NK-92 treated with Interleukin-12 subunit alpha and Interleukin-12 subunit beta, amount 100 ng/mL, for 24 hours (cell line): ENCODE measurements at regions not wholly inside any gene's neighbourhood (a gene's known extent, or its start where the extent isn't known, plus 50 kb on each side); places are given as distances from the start of the nearest gene placed in this dataset.

Experiments
- DNase-seq: peaks from one replicate; lab custom pipeline; 2025; lab: John Stamatoyannopoulos, UW

DNA sequence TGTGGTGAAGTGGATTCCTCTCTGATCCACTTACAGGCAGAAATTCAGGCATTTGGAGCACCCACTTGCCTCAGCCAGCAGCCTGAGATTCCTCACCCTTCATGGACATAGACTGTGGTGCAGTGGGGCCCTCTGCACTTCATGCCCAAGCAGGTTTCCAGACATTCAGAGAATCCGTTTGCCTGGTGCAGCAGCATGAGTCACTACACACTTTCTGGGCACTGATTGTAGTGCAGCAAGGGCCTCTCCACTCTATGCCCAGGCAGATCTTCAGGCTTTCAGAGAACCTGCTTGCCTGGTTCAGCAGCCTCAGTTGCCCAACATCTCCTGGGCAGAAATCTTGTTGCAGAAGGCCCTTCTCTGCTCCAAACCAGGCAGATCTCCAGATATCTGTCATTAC is 920.9 kb downstream of the SLITRK5 start:
- DNase-seq = no peak

DNA sequence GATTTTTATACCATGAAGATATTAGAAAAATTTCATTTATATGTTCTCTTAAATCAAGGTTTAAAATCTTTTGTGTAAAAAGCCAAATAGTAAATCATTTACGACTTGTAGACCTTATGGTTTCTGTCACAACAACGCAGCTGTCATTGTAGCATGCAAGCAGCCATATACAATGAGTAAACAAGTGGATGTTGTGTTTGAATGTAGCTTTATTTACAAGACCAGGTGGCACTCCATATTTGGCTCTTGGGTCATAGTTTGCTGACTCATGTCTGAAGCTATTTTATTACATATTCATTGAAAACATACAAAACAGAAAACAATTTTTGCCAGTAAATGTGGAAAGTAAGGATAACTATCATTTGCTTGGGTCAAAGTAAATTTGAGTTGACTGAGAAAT is 930.8 kb downstream of the SLITRK5 start:
- no peak for DNase-seq

DNA sequence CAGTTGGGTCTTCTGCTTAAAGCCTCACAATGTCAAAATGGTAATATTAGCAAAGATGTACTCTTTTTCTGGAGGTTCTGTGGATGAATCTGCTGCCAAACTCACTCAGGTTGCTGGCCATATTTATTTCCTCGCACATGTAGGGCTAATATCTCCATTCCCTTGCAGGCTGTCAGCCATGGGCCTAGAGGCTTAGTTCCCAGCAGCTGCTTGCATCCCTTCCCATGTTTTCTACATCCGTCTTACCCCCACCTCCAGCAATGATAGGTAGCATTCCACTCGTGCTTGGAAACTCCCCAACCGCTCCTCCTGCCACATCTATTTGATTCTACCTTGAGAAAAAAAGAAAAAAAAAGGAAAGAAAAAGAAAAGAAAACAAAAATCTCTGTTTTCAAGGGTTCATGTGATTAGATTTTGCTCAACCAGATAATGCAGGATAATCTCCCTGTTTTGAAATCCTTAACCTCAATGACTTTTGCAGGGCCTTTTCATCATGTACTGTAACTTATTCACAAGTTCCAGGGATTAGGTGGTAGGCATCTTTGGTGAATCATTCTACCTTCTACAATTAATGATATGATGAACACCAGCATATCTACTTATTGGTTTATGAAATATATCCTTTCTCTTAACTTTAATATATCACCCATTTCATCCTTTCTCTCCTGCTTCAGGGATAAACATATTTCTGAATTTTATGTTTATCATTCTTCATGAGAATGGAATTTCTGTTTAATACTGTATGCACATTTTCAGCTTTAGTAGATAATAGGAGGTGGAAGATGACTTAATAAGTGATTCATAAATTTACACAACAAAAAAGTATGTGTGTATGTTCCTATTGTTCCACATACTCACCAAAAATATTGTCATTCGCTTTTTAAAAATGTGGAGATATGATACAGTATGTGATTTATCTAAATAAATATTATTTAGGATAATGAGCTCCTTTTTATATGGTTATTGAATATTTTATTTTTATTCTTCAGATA is 931.9 kb downstream of the SLITRK5 start:
- DNase-seq = no peak

DNA sequence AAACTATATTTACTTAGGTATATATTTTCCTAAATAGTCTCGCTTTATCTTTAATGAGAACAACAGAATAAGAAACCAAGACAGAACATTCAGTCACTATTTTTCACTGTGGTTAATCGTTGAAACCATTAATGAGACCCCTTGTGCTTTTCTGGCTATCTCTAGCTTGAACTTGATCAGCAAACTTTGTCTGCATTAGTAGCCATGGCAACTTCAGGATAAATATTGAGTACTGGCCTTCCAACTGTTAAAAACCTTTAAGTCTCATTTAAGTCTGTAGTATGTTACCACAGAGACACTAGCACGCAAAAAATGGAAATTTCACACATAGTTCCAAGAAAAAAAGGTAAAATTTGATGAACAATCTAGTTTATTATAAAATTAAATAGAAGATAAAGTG is 946.0 kb downstream of the SLITRK5 start:
- no peak for DNase-seq

DNA sequence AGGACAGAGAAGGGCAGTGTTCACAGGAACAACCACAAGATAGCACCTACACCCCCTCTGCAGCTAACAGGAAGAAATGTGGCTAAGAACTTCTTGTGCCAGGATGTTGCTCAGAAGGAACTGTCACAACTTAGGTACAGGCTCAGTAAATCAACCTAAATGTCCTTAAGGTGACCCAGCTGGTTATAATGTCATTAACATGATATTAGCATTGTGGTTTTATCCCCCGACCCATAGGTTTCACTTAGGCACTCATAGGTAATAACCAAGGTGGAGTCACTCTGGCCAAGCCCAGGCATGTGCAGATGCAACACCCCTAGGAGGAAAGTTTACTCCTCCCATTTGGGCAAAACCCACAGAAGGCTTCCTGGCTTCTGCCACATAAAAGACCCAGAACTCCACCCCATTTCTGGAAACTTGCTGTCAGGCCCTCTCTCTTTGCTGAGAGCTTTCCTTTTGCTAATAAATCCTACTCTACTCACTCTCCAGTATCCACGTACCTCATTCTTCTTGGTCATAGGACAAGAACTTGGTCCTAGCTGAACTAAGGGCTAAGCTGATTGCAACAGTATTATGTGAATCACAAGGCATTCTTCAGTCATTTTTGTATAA is 951.3 kb downstream of the SLITRK5 start:
- peak; percentile 59 for DNase-seq

DNA sequence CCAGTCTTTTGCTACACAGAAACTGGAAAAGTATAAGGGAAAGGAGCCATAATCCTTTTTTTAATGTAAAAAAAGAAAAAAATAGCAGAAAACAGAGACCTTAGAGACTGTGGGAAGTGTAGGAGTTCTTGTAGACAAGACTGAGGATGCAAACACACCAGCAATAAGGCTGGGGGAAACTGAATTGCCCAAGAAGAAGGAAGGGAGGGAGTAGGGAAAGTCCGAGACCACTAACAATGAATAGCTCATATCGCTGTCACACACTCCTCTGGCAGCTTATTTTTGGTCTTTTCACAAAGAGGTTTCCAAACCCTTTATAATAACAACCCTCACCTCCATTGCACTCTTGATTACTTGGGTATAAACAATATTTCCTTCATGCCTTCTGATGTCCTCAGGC is 952.0 kb downstream of the SLITRK5 start:
- DNase-seq = peak; percentile 8

DNA sequence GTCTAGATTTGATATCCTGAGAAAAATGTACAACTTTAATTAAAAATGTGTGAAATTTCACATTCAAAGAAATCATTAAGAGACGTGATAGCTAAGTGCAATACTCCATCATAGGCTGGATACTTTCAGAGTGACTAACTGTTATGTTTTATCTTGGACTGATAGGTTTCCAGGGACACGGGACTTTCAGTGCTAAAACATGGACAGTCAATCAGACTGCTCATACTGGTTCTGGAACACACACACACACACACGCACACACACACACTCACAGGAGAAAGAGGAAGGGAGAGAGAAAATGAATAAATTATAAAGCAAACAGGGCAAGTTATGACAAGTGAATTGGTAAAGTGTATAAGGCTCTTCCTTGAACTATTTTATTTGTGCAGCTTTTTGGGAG is 955.9 kb downstream of the SLITRK5 start:
- DNase-seq = no peak

DNA sequence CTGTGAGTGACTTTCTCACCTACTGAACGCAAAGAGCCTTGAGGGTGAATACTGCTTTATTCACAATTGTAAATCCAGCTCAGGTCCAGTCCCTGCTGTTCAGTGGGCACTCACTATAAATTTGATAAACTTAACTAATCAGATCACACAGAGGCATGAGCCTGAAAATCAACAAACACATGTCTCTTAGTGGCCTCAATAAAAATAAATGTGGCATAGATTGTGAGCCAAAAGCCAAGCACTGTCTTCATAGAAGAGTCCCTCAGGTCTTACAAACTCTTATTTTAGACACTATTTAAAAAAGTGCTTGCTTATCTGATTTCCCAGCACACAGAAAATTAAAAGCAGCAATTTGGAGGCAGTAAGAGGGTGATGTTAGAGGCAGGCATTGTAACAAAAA is 957.7 kb downstream of the SLITRK5 start:
- no peak for DNase-seq

DNA sequence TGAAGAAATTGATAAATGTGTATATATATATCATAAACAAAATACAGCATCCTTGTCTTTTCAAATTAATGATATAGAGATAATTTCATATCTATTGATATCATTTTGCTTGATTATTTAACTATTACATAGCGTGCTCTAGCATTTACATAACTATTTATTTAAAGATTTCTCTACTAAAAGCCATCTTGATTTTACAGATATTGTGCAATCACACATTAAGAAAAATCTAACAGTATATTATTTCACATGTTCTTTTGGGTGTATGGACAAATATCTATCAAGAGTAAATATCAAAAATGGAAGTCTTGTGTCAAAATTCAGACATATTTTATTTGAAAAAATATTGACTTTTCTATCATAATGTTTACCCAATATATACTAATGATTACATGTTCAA is 966.8 kb downstream of the SLITRK5 start:
- no peak for DNase-seq

DNA sequence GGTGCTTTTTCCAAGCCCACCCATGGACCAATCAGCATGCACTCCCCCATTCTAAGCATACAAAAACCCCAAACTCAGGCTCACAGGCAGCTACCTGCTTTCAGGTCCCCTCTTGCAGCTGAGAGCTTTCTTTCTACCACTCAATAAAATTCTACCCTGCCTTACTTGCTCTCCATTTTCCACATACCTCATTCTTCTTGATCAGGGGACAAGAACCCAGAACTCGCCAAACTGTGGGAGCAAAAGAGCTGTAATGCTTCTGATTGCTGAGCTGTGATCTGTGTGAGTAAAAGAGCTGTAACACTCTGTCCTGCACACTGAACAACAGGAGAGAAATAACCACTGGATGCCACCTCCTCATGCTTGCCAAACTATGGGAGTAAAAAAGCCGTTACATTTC is 972.1 kb downstream of the SLITRK5 start:
- DNase-seq = no peak

DNA sequence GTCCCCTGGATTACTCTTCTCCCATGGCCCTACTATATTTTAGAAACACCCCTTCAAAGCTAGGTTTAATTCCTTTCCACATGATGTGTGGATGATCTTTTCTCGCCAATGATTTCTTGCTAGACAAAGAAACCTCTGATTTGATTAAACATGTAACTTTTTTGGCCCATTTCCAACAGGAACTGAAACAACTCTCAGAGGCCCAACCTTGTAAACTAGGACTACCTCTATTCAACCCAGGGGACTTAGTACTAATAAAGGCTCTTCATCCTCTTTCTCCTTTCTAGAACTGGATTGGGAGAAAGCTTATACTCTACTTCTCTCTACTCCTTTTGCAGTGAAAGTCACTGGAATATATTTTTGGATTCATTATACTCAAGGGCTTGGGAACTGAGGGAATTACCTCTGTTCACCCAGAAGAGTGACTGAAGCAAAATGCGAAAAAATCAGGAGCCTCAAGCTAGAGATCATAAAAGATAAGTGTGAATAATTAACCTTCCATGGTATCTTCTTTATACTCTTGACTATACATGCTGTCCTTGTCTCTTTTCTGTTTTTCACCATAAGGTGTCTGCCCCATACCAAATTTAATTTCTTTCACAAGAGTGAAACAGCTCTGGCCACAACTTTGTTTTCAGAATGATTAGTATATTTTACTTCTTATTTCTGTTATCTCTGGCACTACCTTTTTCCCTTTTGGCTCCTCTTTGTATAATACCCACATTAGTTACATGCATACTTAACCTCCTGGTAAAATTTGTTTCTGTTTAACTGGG is 977.6 kb downstream of the SLITRK5 start:
- DNase-seq = no peak

DNA sequence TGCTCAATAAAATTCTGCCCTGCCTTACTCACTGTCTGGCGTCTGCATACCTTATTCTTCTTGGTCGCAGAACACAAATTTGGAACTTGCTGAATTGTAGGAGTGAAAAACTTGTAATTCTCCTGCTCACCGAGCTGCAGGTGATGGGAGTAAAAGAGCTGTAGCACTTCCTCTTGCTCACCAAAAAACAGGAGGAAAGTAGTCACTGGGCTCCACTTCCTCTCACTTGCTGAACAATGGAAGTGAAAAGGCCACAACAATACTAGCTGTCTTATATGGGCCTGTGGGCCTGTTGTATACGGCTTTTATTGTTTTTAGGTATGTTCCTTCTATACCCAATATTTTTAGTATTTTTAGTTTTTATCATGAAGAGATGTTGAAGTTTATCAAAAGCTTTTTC is 978.7 kb downstream of the SLITRK5 start:
- no peak for DNase-seq

DNA sequence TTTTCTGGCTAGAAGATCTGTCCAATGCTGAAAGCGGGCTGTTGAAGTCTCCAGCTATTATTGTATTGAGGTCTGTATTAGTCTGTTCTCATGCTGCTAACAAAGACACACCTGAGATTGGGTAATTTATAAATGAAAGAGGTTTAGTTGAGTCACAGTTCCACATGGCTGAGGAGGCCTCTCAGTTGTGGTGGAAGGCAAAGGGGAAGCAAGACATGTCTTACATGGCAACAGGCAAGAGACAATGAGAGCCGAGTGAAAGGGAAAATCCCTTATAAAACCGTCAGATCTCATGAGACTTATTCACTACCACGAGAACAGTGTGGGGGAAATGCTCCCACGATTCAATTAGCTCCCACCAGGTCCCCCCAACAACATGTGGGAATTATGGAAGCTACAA is 980.4 kb downstream of the SLITRK5 start:
- no peak for DNase-seq

DNA sequence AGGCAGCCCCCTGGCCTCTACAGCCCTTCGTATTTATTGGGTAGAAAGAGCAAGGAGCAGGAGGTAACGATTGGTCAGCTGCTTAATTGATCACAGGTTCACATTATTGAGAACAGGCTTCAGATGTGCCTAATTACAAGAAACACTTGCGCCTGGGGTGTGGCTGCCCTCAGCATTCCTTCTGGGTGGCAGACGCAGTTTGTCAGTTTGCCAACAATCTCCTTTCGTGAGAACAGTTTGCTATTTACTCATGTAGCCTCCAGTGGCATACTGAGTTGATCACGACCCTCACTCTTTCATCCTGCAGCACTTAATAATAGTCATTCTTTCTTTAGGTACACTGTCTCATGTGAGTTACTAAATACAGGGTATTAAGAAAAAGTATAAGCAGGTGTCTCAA is 985.6 kb downstream of the SLITRK5 start:
- no peak for DNase-seq

DNA sequence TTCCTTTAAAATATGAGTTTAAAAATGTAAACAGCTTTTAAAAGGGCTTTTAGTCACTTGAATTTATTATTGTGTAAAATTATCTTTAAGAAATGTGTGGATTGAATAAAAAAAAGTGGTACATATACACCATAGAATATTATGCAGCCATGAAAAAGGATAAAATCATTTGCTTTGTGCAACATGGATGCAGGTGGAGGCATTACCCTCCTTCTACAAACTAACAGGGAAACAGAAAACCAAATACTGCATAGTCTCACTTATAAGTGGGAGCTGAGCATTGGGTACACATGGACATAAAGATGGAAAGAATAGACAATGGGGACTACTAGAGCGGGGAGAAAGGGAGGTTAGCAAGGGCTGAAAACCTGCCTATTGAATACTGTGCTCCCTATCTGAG is 999.3 kb downstream of the SLITRK5 start:
- no peak for DNase-seq

DNA sequence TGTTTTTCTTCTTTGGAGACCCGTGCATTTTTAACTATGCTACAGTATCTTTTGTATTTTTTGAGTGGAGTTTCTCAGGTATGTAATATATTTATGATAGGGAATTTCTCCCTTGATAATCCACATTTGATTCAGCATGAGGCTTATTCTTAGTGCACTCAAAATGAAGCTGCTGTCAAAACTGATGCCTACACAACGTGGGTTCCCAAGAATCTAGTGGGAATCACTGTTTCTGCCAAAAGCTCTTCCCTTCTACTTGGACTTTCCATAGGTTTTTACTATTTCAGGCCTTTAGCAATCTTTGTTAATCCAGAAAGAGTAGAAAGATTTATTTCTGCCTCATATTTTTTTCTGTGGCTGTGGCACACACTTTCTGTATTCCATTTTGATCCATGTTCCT is 1003.7 kb downstream of the SLITRK5 start:
- DNase-seq = no peak

DNA sequence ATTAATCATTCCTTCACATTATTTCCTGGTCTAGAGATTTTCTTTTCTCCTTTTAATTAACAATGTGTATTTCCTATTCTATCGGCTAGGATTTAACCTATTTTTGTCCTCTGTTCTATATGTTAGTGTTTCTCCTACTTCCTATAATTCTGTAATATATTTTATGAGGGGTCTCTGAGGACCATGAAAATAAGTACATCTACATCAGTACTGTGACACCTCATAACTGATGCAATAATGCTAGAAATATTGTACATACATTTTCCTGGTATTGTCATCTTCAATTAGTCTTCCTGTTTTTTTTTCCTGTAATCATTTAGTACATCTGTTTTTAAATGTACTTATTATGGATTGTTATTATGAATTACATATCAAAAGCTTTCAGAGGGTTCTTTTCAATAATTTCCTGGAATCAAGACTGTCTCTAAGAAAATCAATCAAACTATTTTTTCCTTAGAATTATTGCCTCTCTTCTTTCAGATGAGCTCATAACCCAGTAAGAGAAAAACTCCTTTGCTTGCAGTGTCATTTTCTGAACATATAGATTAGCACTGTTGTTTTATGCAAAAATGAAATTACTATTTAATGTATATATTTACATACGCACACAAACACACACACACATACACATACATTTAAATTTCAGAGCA is 1004.3 kb downstream of the SLITRK5 start:
- DNase-seq = no peak

DNA sequence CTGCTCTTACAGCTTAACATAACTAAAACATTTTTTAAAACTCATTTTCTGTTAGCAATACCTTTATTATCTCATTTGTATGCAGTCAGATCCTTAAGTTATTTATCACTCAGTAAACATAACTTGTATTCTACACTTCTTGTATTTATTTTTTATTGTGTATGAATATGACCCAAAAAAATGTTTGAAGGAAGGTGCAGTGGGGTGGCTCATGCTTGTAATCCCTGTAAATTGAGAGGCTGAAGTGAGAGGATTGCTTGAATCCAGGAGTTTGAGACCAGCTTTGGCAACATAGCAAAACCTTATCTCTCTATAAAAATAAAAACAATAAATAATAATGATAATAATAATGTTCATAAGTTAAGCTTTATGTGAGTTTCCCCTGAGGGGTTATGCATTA is 1004.8 kb downstream of the SLITRK5 start:
- no peak for DNase-seq

DNA sequence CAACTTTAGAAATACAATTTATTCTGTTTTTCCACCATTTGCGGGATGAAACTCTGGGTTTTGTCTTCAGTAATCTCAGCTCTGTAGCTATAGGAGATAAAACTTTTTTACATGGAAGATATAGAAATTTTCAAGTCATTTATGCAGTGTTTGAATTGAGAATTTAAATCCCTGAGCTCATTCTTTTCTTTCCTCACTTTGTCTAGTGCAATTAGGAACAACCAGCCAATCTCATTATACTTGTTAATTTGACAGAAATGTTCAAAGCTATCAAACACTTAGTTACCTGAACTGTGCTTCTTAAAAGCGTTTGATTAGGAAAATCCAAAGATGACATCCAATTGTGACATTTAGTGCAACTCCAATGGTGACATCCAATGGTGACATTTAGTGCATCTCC is 1014.3 kb downstream of the SLITRK5 start:
- DNase-seq = no peak

DNA sequence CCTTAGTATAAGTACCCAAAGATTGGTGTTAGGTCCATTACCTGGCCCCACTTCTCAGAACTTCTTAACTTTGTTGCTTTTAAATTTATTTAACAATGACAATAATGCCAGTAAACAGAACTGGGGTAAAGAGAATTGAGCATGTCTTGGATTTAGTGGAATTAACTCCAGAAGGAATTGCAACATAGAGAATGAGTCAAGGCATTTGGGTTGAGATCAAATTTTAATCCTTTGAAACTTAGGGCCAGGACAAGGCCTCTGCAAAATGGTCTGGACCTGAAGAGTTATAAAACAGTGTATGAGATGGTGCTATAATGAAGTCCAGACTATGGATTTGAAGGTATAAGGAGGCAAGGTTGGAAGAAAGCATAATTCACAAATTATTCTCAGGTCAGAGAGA is 1030.4 kb downstream of the SLITRK5 start:
- DNase-seq = no peak

DNA sequence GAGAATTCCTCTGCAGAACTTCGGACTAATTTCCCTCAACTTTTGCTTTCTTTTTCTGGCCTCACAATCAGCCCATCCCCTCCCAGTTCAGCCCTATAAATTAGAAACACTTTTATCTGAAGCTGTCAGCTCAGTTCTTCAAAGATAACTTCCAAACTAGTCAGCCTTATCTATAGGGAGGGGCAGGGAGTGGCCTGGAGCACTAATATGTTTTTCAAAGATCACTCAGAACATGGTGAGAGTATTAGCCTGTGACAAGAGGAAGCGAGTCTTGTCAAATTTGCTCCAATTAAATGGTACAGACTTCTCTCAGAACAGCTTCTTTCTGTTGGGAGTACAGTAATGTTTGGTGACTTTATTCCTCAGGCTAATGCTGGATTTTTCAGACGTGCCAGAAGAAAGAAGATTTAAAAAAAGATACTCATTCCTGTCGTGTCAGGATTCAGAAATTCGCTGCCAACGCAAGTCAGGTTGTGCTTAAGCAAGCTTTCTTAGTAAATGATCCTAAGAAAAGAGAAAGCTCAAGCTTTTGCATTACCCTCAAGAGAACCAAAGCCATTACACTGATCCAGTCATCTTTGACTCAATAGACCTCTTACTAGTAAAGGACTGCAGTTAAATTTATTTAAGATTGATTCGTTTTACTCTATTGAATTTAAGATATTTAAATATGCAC is 1033.6 kb downstream of the SLITRK5 start:
- no peak for DNase-seq

DNA sequence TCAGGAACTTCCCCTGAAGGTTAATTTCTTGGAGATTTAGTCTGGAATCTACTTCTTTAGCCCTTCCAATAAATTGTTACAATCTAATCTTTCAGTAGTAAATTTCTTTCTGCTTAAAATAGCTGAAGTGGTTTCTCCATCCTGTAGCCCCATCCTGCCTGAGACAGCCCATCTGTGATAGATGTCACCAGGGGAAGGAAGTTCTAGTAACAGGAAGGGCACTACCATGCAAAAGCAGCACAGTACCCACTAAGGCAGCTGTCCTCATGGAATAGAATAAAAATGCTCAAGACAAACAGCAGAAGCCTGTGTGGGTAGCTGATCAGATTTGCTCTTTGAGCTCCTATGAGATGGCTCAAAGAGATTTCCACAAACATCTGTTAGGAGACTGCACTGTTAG is 1036.5 kb downstream of the SLITRK5 start:
- DNase-seq = no peak
